ENCODE measurements at regions not wholly inside any gene's neighbourhood (a gene's known extent, or its start where the extent isn't known, plus 50 kb on each side); places are given as distances from the start of the nearest gene placed in this dataset.
A peak's percentile ranks its signal among the peaks of the same experiment; 100 is the strongest.

DNA sequence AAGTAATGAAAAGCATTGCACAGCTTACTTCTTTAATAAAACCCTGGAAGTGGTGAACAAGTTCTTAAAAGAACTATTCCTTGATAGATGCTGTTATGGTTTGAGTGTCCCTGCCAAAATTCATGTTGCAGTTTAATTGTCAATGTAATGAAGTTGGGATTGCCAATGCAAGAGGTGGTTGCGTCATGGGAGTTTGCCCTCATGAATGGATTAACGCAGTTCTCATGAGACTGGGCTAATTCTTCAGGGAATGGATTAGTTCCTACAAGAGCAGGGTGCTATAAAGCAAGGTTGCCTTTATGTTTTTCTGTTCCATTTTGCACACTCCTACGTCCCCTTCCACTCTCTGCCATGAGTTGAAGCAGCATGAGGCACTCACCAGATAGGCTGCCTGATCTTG, 446.7 kb upstream of the B3GALT2 start:
- in situ Hi-C loops (cut with HindIII; ENCODE audit: low pct_unique_long_range_greater_than_20kb, low sequenced_read_pairs), result no loop called here

DNA sequence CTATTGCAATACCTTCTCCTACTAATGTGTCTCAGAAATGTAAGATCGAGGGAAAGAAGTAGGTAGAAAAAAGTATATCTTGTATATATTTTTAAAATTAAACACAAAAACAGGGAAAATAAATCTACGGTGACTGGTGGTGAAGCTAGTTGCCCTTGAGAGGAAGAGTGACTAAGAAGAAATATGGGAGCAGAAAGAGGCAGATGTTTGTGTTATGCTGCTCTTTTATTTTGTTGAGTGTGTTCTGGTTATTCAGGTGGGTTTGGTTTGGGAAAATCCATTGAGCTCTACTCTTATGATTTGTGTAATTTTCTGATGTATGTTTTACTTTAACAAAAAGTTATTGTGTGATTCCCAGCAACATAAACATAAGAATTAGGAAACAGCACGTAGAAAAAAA, 444.9 kb upstream of the B3GALT2 start:
- in situ Hi-C loops (cut with HindIII; ENCODE audit: low pct_unique_long_range_greater_than_20kb, low sequenced_read_pairs), result no loop called here
- DNase-seq (ENCODE audit: low read depth), result no peak

More for the DNA sequence above, 446.7 kb upstream of the B3GALT2 start:
- DNase-seq (ENCODE audit: low read depth), result no peak

DNA sequence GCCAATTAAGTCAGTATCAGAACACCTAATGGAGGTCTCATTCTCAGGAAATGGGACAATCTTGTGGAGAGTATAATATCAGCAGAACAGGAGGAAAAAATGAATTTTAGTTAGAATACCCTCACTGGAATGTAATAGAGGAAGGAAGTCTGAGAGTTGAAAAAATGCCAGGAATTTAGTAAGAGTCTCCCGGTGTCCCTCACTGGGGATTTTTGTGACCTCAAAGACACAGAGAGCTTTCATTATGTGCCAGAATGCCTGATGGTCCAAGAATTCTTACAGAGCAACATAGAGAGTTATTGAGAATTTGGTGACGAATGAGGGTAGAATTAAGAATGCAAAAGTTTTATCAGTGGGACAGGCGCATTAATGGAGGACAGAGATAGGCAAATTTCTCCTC, 443.5 kb upstream of the B3GALT2 start:
- DNase-seq (ENCODE audit: low read depth), result no peak
- in situ Hi-C loops (cut with HindIII; ENCODE audit: low pct_unique_long_range_greater_than_20kb, low sequenced_read_pairs), result no loop called here

DNA sequence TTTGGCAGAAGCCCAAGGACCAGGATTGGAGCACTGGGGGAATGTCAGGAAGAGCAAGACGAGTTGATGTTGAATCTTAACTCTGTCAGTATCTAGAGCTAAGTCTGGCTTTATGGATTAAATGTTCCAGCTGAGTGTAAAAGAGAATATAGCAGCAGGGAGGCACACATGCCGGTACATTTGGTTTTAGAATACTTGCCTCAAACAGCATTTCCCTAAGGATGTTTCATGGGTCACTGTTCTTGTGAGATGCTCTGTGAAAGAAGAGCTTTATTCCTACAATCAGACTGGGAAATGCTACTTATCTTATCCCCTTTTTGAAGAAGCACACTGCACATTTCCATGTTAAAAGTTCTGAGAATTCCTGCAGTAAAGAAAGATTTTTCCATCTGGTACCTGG, 440.3 kb upstream of the B3GALT2 start:
- no peak for DNase-seq (ENCODE audit: low read depth)
- in situ Hi-C loops (cut with HindIII; ENCODE audit: low pct_unique_long_range_greater_than_20kb, low sequenced_read_pairs), result no loop called here

DNA sequence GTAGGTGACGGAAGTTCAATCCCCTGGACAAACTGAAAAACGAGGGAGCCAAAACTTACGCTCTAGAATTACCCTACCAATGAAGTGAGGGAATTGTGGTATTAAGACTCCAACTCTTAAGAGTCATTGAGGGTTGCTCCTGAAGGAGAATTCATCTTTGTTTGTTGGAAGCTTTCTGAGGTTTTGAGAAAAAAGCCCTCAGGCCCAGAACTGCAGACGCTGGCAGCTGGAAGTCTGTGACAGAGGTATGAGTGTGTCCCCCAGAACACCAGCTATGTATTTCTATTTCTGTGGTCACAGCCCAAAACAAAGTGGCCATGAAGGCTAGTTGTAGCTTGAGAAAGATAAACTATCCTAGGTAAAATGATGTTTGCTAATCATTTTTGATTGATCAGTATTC, 438.8 kb upstream of the B3GALT2 start:
- DNase-seq (ENCODE audit: low read depth), result no peak
- in situ Hi-C loops (cut with HindIII; ENCODE audit: low pct_unique_long_range_greater_than_20kb, low sequenced_read_pairs), result no loop called here

DNA sequence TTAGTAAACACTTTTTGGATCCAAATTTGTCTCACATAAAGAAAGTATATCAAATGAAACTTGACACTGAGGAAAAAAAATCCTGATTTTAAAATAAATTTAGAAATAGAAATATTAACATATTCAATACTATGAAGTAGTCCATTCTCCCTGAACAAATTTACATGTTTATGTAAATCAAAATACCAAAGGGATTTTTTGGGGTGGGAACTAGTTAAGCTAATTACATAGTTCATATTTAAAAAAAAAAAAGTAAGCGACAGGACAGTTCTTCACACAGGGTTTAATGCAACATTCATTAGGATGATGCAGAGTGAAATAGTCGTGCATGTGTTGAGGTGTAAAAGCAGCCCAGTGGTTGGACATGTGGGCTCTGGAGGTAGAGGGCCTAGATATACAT, 433.5 kb upstream of the B3GALT2 start:
- DNase-seq (ENCODE audit: low read depth), result no peak
- in situ Hi-C loops (cut with HindIII; ENCODE audit: low pct_unique_long_range_greater_than_20kb, low sequenced_read_pairs), result no loop called here

DNA sequence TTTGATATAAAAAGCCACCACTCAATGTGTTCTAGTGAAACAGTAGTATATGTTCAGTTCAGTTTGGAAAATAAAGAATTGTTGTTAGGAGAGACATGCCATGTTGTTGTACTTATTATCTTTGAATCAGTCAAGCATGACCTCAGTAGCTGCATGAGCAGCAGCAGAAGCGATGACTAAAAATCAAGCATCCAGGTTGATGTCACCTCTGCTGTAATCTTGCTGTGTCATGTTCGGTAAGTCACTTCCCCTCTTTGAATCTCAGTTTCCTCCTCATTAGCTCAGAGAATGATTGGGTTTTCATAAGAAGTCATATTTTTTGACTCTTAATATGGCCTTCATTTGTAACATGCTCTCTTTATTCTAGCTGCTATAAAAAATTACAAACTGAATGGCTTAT, 428.4 kb upstream of the B3GALT2 start:
- in situ Hi-C loops (cut with HindIII; ENCODE audit: low pct_unique_long_range_greater_than_20kb, low sequenced_read_pairs), result no loop called here

DNA sequence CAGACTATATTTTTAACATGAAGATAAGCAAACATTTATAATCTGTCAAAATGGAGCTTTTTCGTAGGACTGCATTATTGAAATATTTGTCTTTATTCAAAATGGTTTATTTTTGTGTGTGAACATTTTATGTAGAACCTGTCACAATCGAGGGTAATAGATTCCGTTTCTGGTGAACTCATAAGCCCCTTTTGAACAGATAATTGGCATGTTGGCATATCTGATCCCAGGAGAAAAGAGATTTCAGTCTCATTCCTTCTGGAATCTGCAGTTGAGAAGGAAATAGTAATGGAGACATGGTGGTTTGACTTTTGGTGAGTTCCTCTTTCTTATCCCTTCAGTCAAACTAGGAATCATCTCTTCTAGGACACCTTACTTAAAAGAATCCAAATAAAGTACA, 427.9 kb upstream of the B3GALT2 start:
- DNase-seq (ENCODE audit: low read depth), result no peak
- in situ Hi-C loops (cut with HindIII; ENCODE audit: low pct_unique_long_range_greater_than_20kb, low sequenced_read_pairs), result no loop called here

More for the DNA sequence above, 428.4 kb upstream of the B3GALT2 start:
- DNase-seq (ENCODE audit: low read depth), result peak; percentile 65

DNA sequence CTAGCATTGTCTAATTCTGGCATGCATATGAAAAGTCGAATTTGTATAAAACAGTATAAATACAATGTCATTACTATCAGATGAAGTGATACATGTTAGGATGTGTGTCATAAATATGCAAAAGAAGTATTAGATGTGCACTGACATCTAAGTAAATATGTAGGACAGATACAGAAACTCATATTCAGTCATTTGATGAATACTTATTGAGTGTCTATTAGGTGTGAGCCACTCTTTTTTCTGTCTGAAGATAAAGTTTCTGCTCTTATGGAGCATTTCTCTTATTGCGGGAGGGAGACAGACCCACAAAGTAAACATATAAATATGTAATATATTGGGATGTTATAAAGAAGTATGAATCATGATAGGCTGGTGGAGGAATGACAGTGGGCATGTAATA, 426.6 kb upstream of the B3GALT2 start:
- no peak for DNase-seq (ENCODE audit: low read depth)
- in situ Hi-C loops (cut with HindIII; ENCODE audit: low pct_unique_long_range_greater_than_20kb, low sequenced_read_pairs), result no loop called here

DNA sequence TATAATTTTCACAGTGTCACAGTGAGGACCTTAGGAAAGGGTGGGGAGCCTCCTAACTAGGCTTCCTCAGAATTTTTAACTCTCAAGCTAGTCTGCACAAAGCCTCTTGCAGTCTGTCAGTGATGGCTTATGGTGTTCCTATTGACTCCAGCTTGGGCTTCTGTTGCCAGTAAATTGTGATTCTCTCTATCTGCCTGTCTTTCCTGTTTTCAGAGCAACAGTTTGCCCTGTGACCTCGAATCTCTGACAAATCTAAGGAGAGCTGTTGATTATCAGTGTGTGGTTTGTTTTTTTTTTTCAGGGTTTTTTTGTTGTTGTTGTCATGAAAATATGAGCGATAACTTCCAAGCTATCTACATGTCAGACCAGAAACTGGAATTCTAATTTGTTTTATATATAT, 423.2 kb upstream of the B3GALT2 start:
- DNase-seq (ENCODE audit: low read depth), result no peak
- in situ Hi-C loops (cut with HindIII; ENCODE audit: low pct_unique_long_range_greater_than_20kb, low sequenced_read_pairs), result no loop called here

DNA sequence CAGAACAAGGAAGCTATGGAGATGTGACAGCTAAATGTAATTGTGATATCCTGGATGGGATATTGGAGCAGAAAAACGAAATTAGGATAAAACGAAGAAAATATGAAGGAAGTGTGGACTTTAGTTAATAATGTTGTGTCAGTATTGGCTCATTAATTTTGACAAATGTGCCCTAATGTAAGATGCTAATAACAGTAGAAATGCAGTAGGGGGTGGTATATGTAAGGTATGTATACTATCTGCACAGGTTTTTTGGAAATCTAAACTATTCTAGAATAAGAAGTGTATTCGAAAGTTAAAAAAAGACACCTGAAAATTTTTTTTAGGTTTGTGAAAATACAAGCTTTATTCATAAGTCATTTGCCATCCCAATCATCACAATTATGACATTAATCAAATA, 421.4 kb upstream of the B3GALT2 start:
- no peak for DNase-seq (ENCODE audit: low read depth)
- in situ Hi-C loops (cut with HindIII; ENCODE audit: low pct_unique_long_range_greater_than_20kb, low sequenced_read_pairs), result no loop called here

DNA sequence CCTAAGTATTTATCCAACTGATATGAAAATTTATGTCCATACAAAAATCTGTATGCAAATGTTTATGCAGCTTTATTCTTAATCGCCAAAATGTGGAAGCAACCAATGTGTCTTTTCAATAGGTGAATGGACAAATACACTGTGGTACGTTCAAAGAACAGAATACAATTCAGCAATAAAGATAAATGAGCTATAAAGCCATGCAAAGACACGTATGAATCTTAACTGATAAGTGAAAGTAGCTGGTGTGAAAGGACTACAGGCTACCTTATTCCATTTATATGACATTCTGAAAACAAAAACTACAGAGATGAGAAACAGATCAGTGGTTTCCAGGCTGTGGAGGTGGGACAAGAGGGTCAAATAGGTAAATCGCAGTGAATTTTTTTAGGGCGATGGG, 419.6 kb upstream of the B3GALT2 start:
- no peak for DNase-seq (ENCODE audit: low read depth)
- in situ Hi-C loops (cut with HindIII; ENCODE audit: low pct_unique_long_range_greater_than_20kb, low sequenced_read_pairs), result no loop called here

DNA sequence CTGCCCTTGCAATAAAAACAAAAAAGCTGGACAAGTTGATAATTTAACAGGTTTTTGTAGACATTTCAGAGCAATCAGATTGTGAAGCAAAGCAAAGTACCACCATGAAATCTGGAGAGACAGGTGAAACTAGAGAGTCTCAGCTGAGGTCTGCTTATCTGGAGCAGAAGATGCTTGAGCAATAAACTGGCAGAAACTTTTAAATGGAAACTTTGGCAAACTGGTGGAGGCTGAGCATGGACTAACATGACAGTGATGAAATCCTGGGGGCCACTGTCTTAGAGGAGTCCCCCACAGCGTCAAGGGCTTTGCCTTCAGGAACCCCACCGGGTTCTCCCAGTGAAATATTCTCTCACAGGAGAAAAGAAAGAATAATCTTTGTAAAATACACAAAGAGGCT, 416.3 kb upstream of the B3GALT2 start:
- in situ Hi-C loops (cut with HindIII; ENCODE audit: low pct_unique_long_range_greater_than_20kb, low sequenced_read_pairs), result no loop called here
- no peak for DNase-seq (ENCODE audit: low read depth)

DNA sequence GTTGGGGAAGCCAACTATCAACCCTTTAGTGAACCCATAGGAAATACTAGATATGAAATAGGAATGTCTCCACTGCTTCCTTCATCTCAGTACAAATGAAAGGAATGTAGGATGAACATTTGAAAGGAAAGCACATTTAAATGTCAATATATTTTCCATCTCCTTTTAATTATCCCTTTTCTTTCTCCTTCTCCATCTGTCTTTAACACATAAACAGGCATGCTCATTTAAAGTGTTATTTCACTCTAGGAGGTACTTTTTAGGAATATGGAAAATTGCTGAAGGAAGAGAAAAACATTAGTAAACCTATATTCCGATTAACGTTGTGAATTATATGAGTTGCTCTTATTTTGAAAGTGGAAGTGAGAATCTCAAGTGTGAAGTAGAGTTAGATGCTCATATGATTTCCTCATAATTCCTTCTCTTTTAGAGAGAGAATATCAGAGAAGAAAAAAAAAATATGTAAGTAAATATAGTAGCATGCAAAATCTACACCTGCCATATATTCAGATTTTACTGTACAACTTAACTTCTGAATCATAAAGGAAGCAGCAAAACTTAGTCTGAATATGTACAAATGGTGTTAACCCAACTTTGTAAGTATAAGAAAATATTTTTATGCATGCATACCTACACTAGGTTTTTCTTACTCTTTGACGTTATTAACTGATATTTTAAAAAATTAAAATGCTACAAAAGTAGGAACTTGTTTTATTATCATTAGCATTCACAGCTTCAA, 406.9 kb upstream of the B3GALT2 start:
- DNase-seq (ENCODE audit: low read depth), result no peak
- in situ Hi-C loops (cut with HindIII; ENCODE audit: low pct_unique_long_range_greater_than_20kb, low sequenced_read_pairs), result no loop called here

DNA sequence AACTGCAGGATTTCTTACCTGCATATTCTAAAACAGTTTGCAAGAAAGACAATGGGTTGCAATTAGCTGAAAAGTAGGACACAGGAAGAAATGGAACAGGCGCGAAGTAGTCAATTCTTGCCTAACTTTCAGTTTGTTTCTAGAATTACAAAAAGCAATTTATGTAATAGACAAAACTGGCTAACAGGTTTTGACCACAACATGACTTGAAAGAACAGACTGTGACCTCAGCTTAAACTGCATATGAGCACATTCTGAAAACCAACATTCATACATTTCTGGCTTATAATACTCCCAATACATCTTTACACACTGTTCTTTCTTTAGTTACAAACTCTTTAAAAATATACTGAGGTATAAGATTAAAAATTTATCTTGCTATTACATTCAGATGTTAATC, 405.9 kb upstream of the B3GALT2 start:
- in situ Hi-C loops (cut with HindIII; ENCODE audit: low pct_unique_long_range_greater_than_20kb, low sequenced_read_pairs), result no loop called here
- DNase-seq (ENCODE audit: low read depth), result no peak

DNA sequence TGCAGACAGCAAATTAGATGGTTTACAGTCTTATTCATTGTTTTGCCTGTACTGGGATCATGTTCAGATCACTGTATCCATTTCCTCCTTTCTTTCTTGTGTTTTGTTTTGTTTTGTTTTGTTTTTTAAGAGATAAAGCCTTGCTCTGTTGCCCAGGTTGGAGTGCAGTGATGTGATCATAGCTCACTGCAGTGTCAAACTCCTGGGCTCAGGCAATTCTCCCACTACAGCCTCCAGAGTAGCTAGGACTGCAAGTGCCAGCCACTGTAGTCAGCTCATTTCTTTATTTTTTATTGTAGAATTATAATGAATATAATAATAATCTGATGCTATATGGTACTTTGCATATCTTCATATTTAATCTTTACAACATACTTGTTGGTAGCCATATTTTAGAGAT, 403.7 kb upstream of the B3GALT2 start:
- in situ Hi-C loops (cut with HindIII; ENCODE audit: low pct_unique_long_range_greater_than_20kb, low sequenced_read_pairs), result no loop called here
- no peak for DNase-seq (ENCODE audit: low read depth)

DNA sequence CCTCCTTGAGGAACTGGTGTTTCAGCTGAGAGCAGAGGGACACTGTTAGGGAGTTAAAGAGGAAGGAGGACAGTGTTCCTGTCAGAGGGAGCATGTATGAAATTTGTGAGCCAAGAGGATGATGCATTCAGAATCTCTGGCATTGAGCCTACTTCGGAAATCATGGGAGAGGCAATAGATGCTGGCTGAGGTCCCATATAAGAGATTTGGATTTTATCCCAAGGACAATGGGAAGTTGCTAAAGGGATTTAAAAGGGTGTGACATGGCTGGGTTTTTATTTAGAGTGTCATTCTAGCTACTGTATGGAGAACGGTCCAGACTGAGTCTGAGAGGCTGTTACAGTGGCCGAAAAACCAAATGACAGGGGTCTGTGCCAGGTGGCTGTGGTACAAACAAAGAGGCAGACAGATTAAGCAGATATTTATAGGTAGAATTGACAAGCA, 403.2 kb upstream of the B3GALT2 start:
- in situ Hi-C loops (cut with HindIII; ENCODE audit: low pct_unique_long_range_greater_than_20kb, low sequenced_read_pairs), result no loop called here
- no peak for DNase-seq (ENCODE audit: low read depth)

DNA sequence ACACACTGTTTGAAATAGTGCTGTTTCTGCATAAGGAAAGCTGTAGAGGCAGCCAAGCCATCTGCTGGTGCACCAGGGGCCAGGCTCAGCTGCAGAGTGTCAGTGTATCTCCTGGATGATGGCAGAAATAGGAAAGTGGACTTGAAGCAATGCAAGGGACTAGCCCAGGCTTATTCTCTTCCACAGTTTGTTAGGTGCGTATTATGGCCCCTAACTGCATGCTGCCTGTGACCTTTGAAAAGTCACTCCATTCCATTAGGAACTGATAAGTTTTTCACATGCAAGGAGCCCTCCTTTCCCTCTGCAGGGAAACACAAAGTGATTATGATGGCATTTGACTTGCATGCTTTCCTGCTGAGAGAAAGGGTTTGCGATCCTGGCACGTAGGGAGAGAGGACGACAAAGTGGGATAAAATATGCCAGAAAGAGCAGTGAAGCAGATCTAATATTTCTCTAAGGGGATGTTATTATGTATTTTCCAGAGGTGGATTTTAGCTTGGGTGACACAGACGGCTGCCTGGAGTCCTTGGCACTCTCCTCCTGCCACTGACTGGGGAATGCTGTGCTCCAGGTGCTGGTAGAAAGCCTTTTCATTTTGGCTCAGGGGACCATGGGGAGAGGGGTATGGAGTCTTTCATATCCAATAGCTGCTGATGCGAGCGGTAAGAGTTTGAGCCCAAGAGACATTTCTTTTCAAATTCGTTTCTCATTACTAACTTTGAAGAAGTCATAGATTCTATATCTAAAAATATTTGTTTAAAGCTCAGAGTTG, 402.1 kb upstream of the B3GALT2 start:
- in situ Hi-C loops (cut with HindIII; ENCODE audit: low pct_unique_long_range_greater_than_20kb, low sequenced_read_pairs), result no loop called here

DNA sequence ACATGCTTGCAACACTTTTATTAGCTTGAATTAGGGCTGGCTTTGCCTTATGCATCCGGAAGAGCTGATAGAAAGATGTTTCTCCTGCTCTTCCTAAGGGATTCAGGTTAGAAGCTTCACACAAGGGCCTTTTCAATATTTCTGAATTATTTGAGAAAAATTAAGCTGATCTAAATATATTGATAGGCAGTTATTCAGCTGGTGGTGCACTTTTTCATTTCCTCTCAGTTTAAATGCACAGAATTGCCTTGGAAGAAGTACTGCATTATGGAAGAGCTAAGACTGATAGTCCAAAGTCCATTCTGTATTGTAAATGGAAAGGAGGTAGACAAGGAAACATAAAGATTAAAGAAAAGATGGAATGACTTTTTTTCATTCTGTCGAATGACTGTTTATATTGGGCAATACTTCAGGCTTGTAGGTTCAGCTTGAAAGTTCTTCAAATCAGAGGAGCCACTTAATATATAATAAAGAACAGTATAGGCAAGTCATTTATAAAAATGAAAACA, 398.4 kb upstream of the B3GALT2 start:
- in situ Hi-C loops (cut with HindIII; ENCODE audit: low pct_unique_long_range_greater_than_20kb, low sequenced_read_pairs), result no loop called here
- DNase-seq (ENCODE audit: low read depth), result no peak

More for the DNA sequence above, 402.1 kb upstream of the B3GALT2 start:
- no peak for DNase-seq (ENCODE audit: low read depth)

DNA sequence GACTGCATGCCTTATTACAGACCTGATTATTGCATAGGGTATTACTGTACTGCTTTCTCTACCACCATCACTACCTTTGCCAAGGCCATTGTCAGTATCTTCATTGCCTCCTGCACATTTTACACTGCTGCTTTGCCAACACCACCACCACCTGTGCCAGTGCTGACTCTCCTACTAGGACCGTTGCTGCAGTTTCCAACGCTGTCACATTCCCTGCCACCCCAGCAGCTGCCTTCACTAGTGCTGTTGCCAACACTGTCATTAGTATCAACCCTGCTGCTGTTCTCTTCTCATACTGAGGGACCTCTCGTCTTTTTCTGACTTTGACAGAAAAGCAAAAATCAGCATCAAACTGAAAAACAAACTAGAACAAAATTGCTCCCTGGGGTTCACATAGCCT, 394.9 kb upstream of the B3GALT2 start:
- in situ Hi-C loops (cut with HindIII; ENCODE audit: low pct_unique_long_range_greater_than_20kb, low sequenced_read_pairs), result no loop called here
- no peak for DNase-seq (ENCODE audit: low read depth)

Data from Caki2 (cell line).